GM12874 (cell line): ENCODE measurements at regions not wholly inside any gene's neighbourhood (a gene's known extent, or its start where the extent isn't known, plus 50 kb on each side); places are given as distances from the start of the nearest gene placed in this dataset.

Source experiments
- TF ChIP-seq, protein P1 (sequence below): IDR thresholded peaks from 2 replicates; pipeline ENCODE4 v1.5.1; 2011; ENCODE audit warnings: low read depth, mild to moderate bottlenecking, control low read depth, low read length, moderate library complexity; ENCODE audit not compliant: insufficient read depth

GRCh38 chr6:145069966-145070365, 665.4 kb downstream of the EPM2A start:
- TF ChIP-seq, protein P1, sequence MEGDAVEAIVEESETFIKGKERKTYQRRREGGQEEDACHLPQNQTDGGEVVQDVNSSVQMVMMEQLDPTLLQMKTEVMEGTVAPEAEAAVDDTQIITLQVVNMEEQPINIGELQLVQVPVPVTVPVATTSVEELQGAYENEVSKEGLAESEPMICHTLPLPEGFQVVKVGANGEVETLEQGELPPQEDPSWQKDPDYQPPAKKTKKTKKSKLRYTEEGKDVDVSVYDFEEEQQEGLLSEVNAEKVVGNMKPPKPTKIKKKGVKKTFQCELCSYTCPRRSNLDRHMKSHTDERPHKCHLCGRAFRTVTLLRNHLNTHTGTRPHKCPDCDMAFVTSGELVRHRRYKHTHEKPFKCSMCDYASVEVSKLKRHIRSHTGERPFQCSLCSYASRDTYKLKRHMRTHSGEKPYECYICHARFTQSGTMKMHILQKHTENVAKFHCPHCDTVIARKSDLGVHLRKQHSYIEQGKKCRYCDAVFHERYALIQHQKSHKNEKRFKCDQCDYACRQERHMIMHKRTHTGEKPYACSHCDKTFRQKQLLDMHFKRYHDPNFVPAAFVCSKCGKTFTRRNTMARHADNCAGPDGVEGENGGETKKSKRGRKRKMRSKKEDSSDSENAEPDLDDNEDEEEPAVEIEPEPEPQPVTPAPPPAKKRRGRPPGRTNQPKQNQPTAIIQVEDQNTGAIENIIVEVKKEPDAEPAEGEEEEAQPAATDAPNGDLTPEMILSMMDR, result no peak

- TF ChIP-seq, protein P1, result no peak
Observed at GRCh38 chr6:145070791-145071190, 664.5 kb downstream of the EPM2A start.

DNA sequence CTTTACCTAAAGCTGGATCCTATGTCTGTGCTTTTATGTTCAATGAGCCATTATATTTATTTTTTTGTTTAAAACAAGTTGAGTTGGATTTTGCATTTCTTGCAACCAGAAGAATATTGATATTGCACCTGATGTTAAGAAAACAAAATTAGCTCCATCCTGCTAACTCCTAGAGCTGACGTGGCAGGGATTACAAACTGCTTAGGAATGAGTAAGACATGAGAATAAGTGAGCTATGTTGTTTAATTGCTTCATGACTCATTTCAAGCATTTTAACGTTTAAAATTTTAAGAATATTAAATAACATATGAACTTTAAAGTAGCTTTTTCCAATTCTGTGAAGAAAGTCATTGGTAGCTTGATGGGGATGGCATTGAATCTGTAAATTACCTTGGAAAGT, 663.5 kb downstream of the EPM2A start:
- TF ChIP-seq, protein P1, result no peak

DNA sequence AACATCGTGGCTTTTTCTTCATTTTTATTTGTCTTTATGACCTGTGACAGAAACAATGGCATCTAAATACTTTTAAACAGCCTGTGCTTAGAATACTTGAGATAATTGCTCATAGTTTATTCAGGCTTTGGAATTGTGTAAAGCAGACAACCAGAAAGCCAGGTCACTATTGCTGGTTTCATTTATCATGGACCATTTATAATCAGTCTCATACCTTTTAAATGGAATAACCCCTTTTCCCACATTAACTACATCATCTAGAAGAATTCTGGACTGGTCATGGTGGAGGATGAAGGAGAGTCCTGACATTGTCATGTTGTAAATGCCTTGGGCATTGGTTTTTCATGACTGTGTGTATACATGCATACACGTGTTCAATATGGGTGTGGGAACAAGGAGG, 661.5 kb downstream of the EPM2A start:
- TF ChIP-seq, protein P1, result no peak

- TF ChIP-seq, protein P1, result no peak
Observed at GRCh38 chr6:145074805-145075204, 660.5 kb downstream of the EPM2A start.

DNA sequence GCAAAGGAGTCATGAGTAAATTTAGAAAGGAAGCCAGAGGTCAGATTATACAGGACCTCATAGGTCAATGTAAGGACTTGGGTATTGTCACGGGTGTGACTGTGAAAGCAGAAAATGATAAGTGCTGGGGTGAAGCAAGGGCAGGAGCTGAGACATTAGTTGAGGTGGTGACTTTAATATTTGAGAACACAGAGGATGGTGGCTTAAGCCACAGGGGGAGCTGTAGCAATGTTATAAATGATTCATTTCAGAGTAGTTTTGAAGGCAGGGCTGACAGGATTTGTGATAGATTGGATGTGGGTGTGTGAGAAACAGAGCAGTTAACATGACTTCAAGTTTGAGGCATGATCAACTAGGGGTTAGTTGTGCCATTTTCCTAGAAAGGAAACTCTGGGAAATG, 659.9 kb downstream of the EPM2A start:
- TF ChIP-seq, protein P1, result no peak

DNA sequence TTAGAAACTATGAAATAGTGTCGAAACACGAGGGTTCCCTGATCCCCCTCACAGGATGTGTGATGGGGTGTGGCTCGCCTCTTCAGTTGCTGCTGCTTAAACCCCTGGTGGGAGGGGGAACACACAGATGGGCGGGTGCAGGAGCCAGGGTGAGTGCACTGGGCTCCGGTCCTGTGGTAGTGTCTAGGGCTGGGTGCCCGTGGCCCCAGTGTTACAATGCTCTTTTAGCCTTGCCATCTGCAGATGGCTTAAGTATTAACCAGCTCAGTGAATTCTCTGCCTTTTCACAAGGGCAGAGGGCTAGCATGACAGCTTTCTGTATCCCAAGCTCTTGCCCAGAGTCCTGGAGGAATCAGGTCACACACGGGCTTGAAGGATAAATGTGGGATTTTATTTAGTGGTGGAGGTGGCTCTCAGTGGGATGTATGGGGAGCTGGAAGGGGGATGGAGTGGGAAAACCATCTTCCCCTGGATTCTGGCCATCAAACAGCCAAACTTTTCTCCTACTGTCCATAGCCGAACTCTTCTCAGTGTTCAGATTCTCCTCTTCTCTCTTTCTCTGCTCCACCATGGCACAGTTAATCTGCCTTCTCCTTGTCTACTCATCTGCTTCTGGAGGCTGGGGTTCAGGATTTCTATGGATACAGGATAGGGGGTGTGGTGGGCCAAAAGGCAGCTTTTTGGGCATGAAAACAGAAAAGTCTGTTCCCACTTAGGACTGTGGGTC, 659.0 kb downstream of the EPM2A start:
- TF ChIP-seq, protein P1, result no peak

- TF ChIP-seq, protein P1, result no peak
Observed at GRCh38 chr6:145077382-145077781, 657.9 kb downstream of the EPM2A start.
